ENCODE measurements at regions not wholly inside any gene's neighbourhood (a gene's known extent, or its start where the extent isn't known, plus 50 kb on each side); places are given as distances from the start of the nearest gene placed in this dataset.

DNA sequence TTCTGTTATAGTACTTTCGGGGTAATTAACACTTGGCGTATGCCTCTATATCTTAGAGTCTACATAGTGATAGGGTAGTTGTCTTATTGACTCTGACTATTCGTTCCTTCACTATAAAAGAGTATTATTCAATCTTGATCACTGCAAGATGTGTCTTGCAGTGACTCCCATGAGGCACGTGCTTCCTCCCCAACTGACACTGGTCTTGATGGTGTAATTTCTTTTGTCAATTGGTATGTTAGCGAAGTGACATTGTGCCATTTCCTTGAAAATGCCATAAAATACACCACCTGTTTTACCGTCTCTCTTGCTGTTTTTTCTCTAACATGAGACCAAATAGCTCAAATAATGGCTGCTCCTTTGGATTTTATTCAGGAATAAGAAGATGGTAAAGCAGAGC is 1314.1 kb upstream of the CDH6 start:
- TF ChIP-seq CTCF (IDR thresholded peaks at IDR 0.05), result no peak
- TF ChIP-seq ZFX (IDR thresholded peaks at IDR 0.05; ENCODE audit: borderline replicate concordance), result no peak
- H3K27ac ChIP-seq, result no peak overlapping the region

DNA sequence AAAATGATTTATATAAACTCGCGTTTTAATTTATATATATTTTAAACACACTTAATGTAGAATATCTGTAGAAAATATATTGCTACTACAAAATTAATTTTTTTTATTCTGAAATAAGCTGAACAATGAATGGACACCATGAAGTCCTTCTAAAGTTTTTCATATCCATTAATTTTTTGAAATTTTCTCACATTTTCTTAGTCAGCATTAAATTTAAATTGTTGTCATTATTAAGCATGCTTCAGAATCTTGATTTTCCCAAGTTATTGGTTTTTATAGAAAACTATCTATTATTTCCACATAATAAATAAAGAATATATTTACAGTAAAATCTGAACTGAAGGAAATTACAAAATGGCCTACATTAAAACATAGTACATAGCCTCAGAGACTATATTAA is 1314.9 kb upstream of the CDH6 start:
- H3K27ac ChIP-seq, result no peak overlapping the region
- no peak for TF ChIP-seq CTCF (IDR thresholded peaks at IDR 0.05)
- no peak for TF ChIP-seq ZFX (IDR thresholded peaks at IDR 0.05; ENCODE audit: borderline replicate concordance)

GRCh38 chr5:29867155-29867554 is 1326.3 kb upstream of the CDH6 start:
- no peak overlapping the region for H3K27ac ChIP-seq
- no peak for TF ChIP-seq ZFX (IDR thresholded peaks at IDR 0.05; ENCODE audit: borderline replicate concordance)
- no peak for TF ChIP-seq CTCF (IDR thresholded peaks at IDR 0.05)

GRCh38 chr5:29853711-29854220 is 1339.7 kb upstream of the CDH6 start:
- peak overlapping the region; percentile 13; the same call in 1 of the 2 replicates for H3K27ac ChIP-seq
- TF ChIP-seq ZFX (IDR thresholded peaks at IDR 0.05; ENCODE audit: borderline replicate concordance) (no peak), CTCF (IDR thresholded peaks at IDR 0.05) (no peak)

- TF ChIP-seq CTCF (IDR thresholded peaks at IDR 0.05), result no peak
- TF ChIP-seq ZFX (IDR thresholded peaks at IDR 0.05; ENCODE audit: borderline replicate concordance), result no peak
- no peak overlapping the region for H3K27ac ChIP-seq
These were observed 1341.2 kb upstream of the CDH6 start for GRCh38 chr5:29852329-29852728.

DNA sequence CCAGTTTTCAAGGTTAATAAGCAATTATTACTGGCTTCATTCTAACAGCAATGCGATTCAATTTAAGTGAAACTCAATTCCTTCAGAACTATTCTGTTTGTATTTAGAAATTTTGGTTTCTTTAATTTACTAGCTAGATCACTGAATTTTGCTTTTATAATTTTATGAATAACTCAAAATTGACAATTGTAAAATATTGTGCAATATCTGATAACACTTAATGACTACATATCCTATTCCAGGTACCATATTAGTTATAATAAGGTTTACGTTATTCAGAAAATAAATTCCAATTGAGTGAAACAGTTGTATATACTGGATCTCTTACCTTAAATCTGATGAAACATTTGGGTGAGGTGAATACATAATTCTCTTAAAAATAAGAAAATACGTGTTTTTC is 1348.3 kb upstream of the CDH6 start:
- H3K27ac ChIP-seq, result no peak overlapping the region
- TF ChIP-seq CTCF (IDR thresholded peaks at IDR 0.05) (no peak), ZFX (IDR thresholded peaks at IDR 0.05; ENCODE audit: borderline replicate concordance) (no peak)

DNA sequence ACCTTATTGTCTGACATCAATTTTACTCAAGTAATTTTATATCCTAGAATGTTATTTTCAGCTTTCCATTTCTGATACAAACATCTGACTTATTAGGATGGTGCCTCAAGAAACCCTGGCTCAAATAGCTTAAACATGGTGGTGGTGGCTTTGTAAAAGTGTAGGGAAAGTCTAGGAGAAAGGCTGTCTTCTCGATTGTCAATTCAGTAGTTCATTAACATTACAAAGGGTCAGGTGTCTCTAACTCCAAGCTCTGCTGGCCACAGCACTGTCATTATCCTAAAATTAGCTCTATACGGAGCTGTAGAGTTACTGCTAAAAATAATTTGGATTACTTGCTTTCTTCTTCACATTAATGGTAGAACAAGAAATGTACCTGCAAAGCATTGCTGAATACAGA is 1360.1 kb upstream of the CDH6 start:
- no peak overlapping the region for H3K27ac ChIP-seq
- TF ChIP-seq CTCF (IDR thresholded peaks at IDR 0.05), result no peak
- no peak for TF ChIP-seq ZFX (IDR thresholded peaks at IDR 0.05; ENCODE audit: borderline replicate concordance)
